Uterus (tissue), 3 donors: ENCODE measurements at regions not wholly inside any gene's neighbourhood (a gene's known extent, or its start where the extent isn't known, plus 50 kb on each side); places are given as distances from the start of the nearest gene placed in this dataset.

Source experiments
- DNase-seq, 2 donors: peaks; one replicate each; pipeline ENCODE4 v3.0.0-alpha.2; 2019 to 2020
- H3K27ac ChIP-seq, 2 donors: fragments of 200-600 bp; sonication (generic); 1 replicate in 1 of 2; 2 replicates in 1 of 2; pipeline ENCODE4 v1.5.1; 2016 to 2018
- H3K27me3 ChIP-seq, 2 donors: fragments of 200-600 bp; sonication (generic); one replicate each; pipeline ENCODE4 v1.5.1; 2018 to 2019; ENCODE audit warnings: control low read depth in 1 of 2
- H3K36me3 ChIP-seq, 2 donors: fragments of 200-600 bp; sonication (generic); one replicate each; pipeline ENCODE4 v1.5.1; 2019; ENCODE audit warnings: control low read depth in 1 of 2
- H3K4me1 ChIP-seq, 2 donors: fragments of 200-600 bp; sonication (generic); one replicate each; pipeline ENCODE4 v1.5.1; 2018 to 2019; ENCODE audit warnings: control low read depth in 1 of 2
- H3K4me3 ChIP-seq, 2 donors: fragments of 200-600 bp; sonication (generic); 1 replicate in 1 of 2; 2 replicates in 1 of 2; pipeline ENCODE4 v1.5.1; 2018 to 2019; ENCODE audit warnings: mild to moderate bottlenecking in 1 of 2
- H3K9me3 ChIP-seq, 2 donors: fragments of 200-600 bp; sonication (generic); one replicate each; pipeline ENCODE4 v1.5.1; 2019; ENCODE audit warnings: control low read depth in 1 of 2
- POLR2A ChIP-seq, 2 donors: fragments of 450-650 bp; IDR thresholded peaks; one replicate each; pipeline ENCODE4 v1.6.1; 2016; ENCODE audit warnings: antibody characterized with exemption in 2 of 2, mild to moderate bottlenecking in 1 of 2, moderate library complexity in 1 of 2
- intact Hi-C: fragments of 100-400 bp; cut with DNase I; formaldehyde crosslinking; loops from one replicate; pipeline ENCODE4 v1.15.1; 2023; ENCODE audit warnings: low total_unique reads
- TF ChIP-seq, protein P1 (sequence below), 4 experiments: fragments of 200-600 bp in 2 of 4; fragments of 450-650 bp in 2 of 4; sonication (generic) in 2 of 4; IDR thresholded peaks; one replicate each; pipeline ENCODE4 v1.5.1; 2016 to 2019; ENCODE audit warnings: antibody characterized with exemption in 4 of 4, mild to moderate bottlenecking in 2 of 4, moderate library complexity in 1 of 4
- donor health status: DM: yes; HTN: yes; CAD: no.

DNA sequence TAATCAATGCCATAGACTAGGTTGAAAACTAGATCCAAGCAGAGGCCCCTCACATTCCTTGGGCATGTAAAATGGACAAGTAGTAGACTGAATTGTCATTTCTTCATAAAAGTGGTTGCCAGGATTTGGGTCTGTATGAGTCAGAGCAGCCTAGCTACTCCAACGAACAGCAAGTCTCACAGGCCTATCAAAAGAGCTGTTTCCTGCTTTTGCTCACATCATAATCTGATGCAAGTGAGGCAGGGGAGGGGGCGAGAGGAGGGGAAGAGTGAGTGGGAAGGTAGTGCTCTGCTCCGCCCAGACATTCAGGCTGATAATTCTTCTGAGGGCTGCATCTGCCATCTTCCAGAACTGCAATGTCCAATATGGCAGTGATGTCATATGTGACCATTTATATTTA lies 228.9 kb upstream of the PRICKLE2 start:
- Histone ChIP-seq H3K4me1 (no peaks in the 10 kb centered on the region), H3K36me3 (no peaks in the 10 kb centered on the region), H3K27ac (no peak overlapping the region), H3K9me3 (no peaks in the 10 kb centered on the region), H3K4me3 (no peak overlapping the region), H3K27me3 (no peaks in the 10 kb centered on the region)
- DNase-seq = no peak
- TF ChIP-seq, protein P1, sequence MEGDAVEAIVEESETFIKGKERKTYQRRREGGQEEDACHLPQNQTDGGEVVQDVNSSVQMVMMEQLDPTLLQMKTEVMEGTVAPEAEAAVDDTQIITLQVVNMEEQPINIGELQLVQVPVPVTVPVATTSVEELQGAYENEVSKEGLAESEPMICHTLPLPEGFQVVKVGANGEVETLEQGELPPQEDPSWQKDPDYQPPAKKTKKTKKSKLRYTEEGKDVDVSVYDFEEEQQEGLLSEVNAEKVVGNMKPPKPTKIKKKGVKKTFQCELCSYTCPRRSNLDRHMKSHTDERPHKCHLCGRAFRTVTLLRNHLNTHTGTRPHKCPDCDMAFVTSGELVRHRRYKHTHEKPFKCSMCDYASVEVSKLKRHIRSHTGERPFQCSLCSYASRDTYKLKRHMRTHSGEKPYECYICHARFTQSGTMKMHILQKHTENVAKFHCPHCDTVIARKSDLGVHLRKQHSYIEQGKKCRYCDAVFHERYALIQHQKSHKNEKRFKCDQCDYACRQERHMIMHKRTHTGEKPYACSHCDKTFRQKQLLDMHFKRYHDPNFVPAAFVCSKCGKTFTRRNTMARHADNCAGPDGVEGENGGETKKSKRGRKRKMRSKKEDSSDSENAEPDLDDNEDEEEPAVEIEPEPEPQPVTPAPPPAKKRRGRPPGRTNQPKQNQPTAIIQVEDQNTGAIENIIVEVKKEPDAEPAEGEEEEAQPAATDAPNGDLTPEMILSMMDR (IDR thresholded peaks at IDR 0.05) = no peak
- TF ChIP-seq POLR2A (IDR thresholded peaks at IDR 0.05) = no peak
- intact Hi-C loops = no loop called here

DNA sequence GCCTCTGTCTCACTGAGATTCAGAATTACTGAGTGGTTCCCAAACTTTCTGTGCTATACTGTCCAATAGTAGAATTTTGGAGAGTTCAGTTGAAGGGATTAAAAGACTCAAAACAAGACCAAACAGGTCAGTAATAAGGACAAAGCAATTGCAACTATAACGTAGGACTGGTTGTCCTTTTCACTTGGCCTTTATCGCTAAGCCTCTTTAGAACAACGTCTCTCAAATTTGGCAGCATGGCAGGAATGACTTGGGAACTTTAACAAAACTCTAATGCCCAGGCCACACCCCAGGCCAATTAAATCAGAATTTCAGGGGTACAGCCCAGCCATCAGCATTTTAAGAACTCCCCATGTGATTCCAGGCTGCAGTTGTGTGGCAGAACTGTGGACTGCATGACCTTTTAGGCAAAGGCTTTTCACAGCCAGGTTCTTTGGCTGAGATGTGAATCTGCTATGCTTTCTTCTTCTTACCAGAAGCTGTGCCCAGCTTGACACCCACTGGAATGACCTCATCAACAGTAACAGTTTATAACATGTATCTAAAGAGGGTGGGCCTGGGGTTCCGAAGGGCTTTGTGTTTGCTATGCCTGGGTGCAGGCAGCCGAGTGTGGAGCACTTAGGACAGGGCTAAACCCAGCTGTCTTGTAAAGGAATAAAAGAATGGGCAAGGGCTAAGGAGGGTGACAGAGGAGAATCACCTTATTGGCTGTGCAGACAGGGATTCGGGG lies 226.2 kb upstream of the PRICKLE2 start:
- Histone ChIP-seq H3K4me1 (no peaks in the 10 kb centered on the region), H3K27ac (no peak overlapping the region), H3K9me3 (no peaks in the 10 kb centered on the region), H3K36me3 (no peaks in the 10 kb centered on the region), H3K4me3 (no peak overlapping the region), H3K27me3 (no peaks in the 10 kb centered on the region)
- TF ChIP-seq, protein P1 (IDR thresholded peaks at IDR 0.05) = no peak
- TF ChIP-seq POLR2A (IDR thresholded peaks at IDR 0.05) = no peak
- intact Hi-C loops = no loop called here
- DNase-seq = no peak

DNA sequence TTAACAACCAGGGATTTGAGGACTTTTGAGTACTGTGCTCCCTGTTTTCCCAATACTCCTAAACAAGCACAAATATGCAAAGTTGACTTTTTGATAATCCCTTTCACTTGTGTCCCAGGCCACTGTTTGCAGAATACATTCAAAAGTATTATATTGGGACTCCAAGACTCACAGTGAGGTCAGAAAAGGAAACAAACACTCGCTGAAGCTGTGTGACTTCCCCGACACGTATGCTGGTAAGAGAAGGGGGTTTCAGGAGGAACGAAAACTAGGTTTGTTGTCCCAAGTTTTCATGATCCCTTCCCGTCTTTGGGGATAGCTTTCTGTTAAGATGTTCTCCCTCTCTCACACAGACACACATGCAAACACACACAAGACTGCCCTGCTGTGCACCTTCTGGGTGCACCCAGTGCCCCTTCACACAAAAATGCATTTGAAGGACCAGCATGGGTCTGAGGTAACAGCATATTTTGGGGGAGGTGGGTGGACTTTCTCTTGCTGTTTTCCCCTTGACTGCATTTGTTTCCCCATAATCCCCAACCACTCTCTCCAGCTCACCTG lies 225.2 kb upstream of the PRICKLE2 start:
- DNase-seq = no peak
- Histone ChIP-seq H3K4me1 (no peaks in the 10 kb centered on the region), H3K36me3 (no peaks in the 10 kb centered on the region), H3K4me3 (no peak overlapping the region), H3K27ac (no peak overlapping the region), H3K9me3 (no peaks in the 10 kb centered on the region), H3K27me3 (no peaks in the 10 kb centered on the region)
- intact Hi-C loops = no loop called here
- TF ChIP-seq, protein P1 (IDR thresholded peaks at IDR 0.05) = no peak
- TF ChIP-seq POLR2A (IDR thresholded peaks at IDR 0.05) = no peak

DNA sequence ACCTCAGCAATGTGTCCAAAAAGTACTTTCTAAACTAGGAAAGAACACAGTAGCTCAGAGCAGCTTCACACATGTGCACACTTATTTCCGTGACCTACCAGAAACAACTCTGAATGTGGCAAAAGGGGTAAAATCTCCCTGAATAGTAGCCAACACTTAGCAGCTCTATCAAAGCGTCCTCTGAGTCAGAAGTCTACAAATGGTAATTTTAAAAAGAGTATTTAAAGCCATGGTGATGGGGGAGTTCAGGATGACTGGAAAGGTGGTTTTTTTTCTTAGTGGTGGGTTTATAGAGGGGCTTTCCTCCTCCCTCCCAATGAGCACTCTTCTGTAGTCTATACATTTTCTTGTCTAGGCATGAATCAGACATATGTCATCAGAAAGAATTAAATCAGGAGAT lies 223.8 kb upstream of the PRICKLE2 start:
- Histone ChIP-seq H3K27ac (no peak overlapping the region), H3K36me3 (no peaks in the 10 kb centered on the region), H3K4me1 (no peaks in the 10 kb centered on the region), H3K4me3 (no peak overlapping the region), H3K27me3 (no peaks in the 10 kb centered on the region), H3K9me3 (no peaks in the 10 kb centered on the region)
- no peak for DNase-seq
- TF ChIP-seq, protein P1 (IDR thresholded peaks at IDR 0.05) = no peak
- TF ChIP-seq POLR2A (IDR thresholded peaks at IDR 0.05) = no peak
- intact Hi-C loops = no loop called here

DNA sequence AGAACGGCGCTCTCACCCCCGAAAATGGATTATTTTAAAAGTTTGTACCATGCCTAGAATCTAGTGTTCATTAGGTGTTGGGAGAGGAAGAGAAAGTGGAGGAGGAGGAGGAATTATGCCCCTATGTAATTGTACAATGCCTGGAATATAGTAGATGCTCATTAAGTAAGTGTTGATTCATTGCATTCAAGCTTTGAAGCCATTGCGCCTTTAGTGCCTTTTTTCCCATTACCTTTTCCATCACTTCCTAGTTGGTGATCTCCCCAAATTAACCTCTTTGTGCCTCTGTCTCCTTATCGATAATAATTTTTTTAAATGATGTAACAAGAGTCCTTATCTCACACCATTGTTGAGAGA lies 220.7 kb upstream of the PRICKLE2 start:
- intact Hi-C loops = no loop called here
- H3K36me3 ChIP-seq = no peaks in the 10 kb centered on the region
- no peak overlapping the region for H3K27ac ChIP-seq
- H3K27me3 ChIP-seq = no peaks in the 10 kb centered on the region
- no peak overlapping the region for H3K4me3 ChIP-seq
- H3K9me3 ChIP-seq = no peaks in the 10 kb centered on the region
- TF ChIP-seq, protein P1 (IDR thresholded peaks at IDR 0.05) = no peak
- no peak for TF ChIP-seq POLR2A (IDR thresholded peaks at IDR 0.05)
- DNase-seq = no peak
- no peaks in the 10 kb centered on the region for H3K4me1 ChIP-seq
